WI38 (cell line): ENCODE measurements at regions not wholly inside any gene's neighbourhood (a gene's known extent, or its start where the extent isn't known, plus 50 kb on each side); places are given as distances from the start of the nearest gene placed in this dataset.

Source experiments
- H3K4me3 ChIP-seq: 2 replicates; pipeline ENCODE4 v1.5.1; 2011; ENCODE audit warnings: low read depth, mild to moderate bottlenecking, control low read depth, low read length
- CTCF ChIP-seq: IDR thresholded peaks from 2 replicates; pipeline ENCODE4 v1.5.1; 2012; ENCODE audit warnings: low read depth, mild to moderate bottlenecking, control low read depth, low read length

GRCh38 chr22:48570912-48571311 lies 1256.8 kb downstream of the BRD1 start:
- no peak for TF ChIP-seq CTCF
- H3K4me3 ChIP-seq, result no peak overlapping the region

- TF ChIP-seq CTCF, result no peak
- H3K4me3 ChIP-seq, result no peak overlapping the region
Measured at GRCh38 chr22:48569476-48570233, 1258.0 kb downstream of the BRD1 start.

GRCh38 chr22:48568736-48569330 lies 1258.8 kb downstream of the BRD1 start:
- TF ChIP-seq CTCF, result no peak
- no peak overlapping the region for H3K4me3 ChIP-seq

GRCh38 chr22:48567213-48567975 lies 1260.3 kb downstream of the BRD1 start:
- TF ChIP-seq CTCF, result no peak
- no peak overlapping the region for H3K4me3 ChIP-seq

- TF ChIP-seq CTCF, result no peak
- no peak overlapping the region for H3K4me3 ChIP-seq
Measured at GRCh38 chr22:48566741-48567140, 1260.9 kb downstream of the BRD1 start.

GRCh38 chr22:48565901-48566501 lies 1261.7 kb downstream of the BRD1 start:
- no peak overlapping the region for H3K4me3 ChIP-seq
- no peak for TF ChIP-seq CTCF
